ENCODE measurements at regions not wholly inside any gene's neighbourhood (a gene's known extent, or its start where the extent isn't known, plus 50 kb on each side); places are given as distances from the start of the nearest gene placed in this dataset.

GRCh38 chr1:95876276-95876675 is 642.3 kb downstream of the RWDD3 start:
- TF ChIP-seq, protein P1, sequence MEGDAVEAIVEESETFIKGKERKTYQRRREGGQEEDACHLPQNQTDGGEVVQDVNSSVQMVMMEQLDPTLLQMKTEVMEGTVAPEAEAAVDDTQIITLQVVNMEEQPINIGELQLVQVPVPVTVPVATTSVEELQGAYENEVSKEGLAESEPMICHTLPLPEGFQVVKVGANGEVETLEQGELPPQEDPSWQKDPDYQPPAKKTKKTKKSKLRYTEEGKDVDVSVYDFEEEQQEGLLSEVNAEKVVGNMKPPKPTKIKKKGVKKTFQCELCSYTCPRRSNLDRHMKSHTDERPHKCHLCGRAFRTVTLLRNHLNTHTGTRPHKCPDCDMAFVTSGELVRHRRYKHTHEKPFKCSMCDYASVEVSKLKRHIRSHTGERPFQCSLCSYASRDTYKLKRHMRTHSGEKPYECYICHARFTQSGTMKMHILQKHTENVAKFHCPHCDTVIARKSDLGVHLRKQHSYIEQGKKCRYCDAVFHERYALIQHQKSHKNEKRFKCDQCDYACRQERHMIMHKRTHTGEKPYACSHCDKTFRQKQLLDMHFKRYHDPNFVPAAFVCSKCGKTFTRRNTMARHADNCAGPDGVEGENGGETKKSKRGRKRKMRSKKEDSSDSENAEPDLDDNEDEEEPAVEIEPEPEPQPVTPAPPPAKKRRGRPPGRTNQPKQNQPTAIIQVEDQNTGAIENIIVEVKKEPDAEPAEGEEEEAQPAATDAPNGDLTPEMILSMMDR (IDR thresholded peaks at IDR 0.05), result no peak
- TF ChIP-seq POLR2A (IDR thresholded peaks at IDR 0.05), result no peak
- no peak for TF ChIP-seq POLR2AphosphoS5 (IDR thresholded peaks at IDR 0.05)
- no peak for TF ChIP-seq EP300 (IDR thresholded peaks at IDR 0.05; ENCODE audit: low read depth)
